Effector memory CD8-positive, alpha-beta T cell (primary cell): ENCODE measurements at regions not wholly inside any gene's neighbourhood (a gene's known extent, or its start where the extent isn't known, plus 50 kb on each side); places are given as distances from the start of the nearest gene placed in this dataset.
"Not testable (repeated sequence)": the region's sequence is repeated elsewhere in the genome, so short reads cannot be mapped to it uniquely, and the experiment has no call there.

Source experiments
- ATAC-seq: fragments of 150-1000 bp; cut with Tn5 transposase; replicated peaks from 2 replicates; pipeline ENCODE4 v1.10.0; 2021; ENCODE audit warnings: mild to moderate bottlenecking, moderate library complexity
- DNase-seq, 3 experiments: peaks; one replicate each; pipeline ENCODE4 v3.0.0; 2021
- H3K27ac Mint-ChIP-seq, 2 donors: one replicate each; pipeline ENCODE4 v1.8.0; 2022; ENCODE audit warnings: mild to moderate bottlenecking in 2 of 2, mixed read lengths in 2 of 2, moderate library complexity in 2 of 2
- H3K27me3 Mint-ChIP-seq, 2 donors: one replicate each; pipeline ENCODE4 v1.8.0; 2022; ENCODE audit warnings: mixed read lengths in 2 of 2
- H3K36me3 Mint-ChIP-seq: one replicate; pipeline ENCODE4 v1.8.0; 2022; ENCODE audit warnings: mild to moderate bottlenecking, moderate library complexity, mixed read lengths; ENCODE audit not compliant: insufficient read depth
- H3K4me1 Mint-ChIP-seq, 2 donors: one replicate each; pipeline ENCODE4 v1.8.0; 2022; ENCODE audit warnings: low read depth in 2 of 2, mixed read lengths in 2 of 2
- H3K4me3 Mint-ChIP-seq, 2 donors: one replicate each; pipeline ENCODE4 v1.8.0; 2022; ENCODE audit warnings: mild to moderate bottlenecking in 2 of 2, mixed read lengths in 2 of 2, moderate library complexity in 2 of 2
- H3K9me3 Mint-ChIP-seq, 2 donors: one replicate each; pipeline ENCODE4 v1.8.0; 2022; ENCODE audit warnings: mixed read lengths in 2 of 2

GRCh38 chr4:189233754-189234153 is 706.9 kb upstream of the FRG1 start:
- peak in 2 of 3 experiments; percentile 32 to 46 for DNase-seq
- H3K9me3 Mint-ChIP-seq, H3K27me3 Mint-ChIP-seq, H3K27ac Mint-ChIP-seq, H3K4me1 Mint-ChIP-seq, ATAC-seq, H3K36me3 Mint-ChIP-seq, H3K4me3 Mint-ChIP-seq: not testable (repeated sequence)

DNA sequence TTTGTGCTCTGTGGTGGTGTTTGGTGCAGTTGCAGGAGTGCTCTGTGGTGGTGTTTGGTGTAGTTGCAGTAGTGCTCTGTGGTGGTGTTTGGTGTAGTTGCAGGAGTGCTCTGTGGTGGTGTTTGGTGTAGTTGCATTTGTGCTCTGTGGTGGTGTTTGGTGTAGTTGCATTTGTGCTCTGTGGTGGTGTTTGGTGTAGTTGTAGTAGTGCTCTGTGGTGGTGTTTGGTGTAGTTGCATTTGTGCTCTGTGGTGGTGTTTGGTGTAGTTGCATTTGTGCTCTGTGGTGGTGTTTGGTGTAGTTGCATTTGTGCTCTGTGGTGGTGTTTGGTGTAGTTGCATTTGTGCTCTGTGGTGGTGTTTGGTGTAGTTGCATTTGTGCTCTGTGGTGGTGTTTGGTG is 705.7 kb upstream of the FRG1 start:
- not testable (repeated sequence) for H3K36me3 Mint-ChIP-seq, ATAC-seq, H3K27ac Mint-ChIP-seq, H3K4me3 Mint-ChIP-seq, H3K9me3 Mint-ChIP-seq, H3K27me3 Mint-ChIP-seq, H3K4me1 Mint-ChIP-seq
- DNase-seq = peak in 2 of 3 experiments; percentile 5 to 8

GRCh38 chr4:189235599-189235998 is 705.1 kb upstream of the FRG1 start:
- Mint-ChIP-seq H3K27me3 (no peaks in the 10 kb centered on the region), H3K4me3 (no peak overlapping the region), H3K27ac (no peak overlapping the region), H3K4me1 (no peaks in the 10 kb centered on the region), H3K9me3 (peaks cover 0 to 3% of the 10 kb centered on the region in 2 donors), H3K36me3 (no peaks in the 10 kb centered on the region)
- no peak for ATAC-seq
- no peak for DNase-seq

- DNase-seq, H3K36me3 Mint-ChIP-seq, H3K4me1 Mint-ChIP-seq, H3K4me3 Mint-ChIP-seq, ATAC-seq, H3K9me3 Mint-ChIP-seq, H3K27ac Mint-ChIP-seq, H3K27me3 Mint-ChIP-seq: not testable (repeated sequence)
These were observed 704.4 kb upstream of the FRG1 start for GRCh38 chr4:189236321-189236720.

DNA sequence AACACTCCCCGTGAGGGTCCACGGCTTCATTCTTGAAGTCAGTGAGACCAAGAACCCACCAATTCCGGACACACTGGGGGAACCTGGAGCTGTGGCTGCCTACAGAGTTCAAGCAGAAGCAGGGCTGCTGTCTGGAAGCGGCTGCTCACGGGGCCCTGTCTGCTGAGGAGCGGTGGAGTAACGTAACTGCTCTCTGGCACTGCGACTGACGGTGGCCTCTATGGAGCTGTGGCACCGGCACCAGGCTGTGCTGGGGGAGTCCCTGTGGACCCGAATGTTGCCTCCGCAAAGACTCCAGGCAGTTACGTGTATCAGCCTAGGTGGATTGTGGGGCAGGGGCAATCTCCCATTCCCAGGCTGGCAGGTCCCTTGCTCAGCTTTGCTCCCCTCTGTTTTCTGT is 703.3 kb upstream of the FRG1 start:
- ATAC-seq = no peak
- H3K4me3 Mint-ChIP-seq = no peak overlapping the region
- no peak overlapping the region for H3K27ac Mint-ChIP-seq
- no peaks in the 10 kb centered on the region for H3K36me3 Mint-ChIP-seq
- no peaks in the 10 kb centered on the region for H3K4me1 Mint-ChIP-seq
- H3K9me3 Mint-ChIP-seq = peaks cover 0 to 3% of the 10 kb centered on the region in 2 donors
- DNase-seq = no peak
- no peaks in the 10 kb centered on the region for H3K27me3 Mint-ChIP-seq

- Mint-ChIP-seq H3K27ac (no peak overlapping the region), H3K9me3 (peaks cover 12 to 20% of the 10 kb centered on the region in 2 donors), H3K36me3 (no peaks in the 10 kb centered on the region), H3K4me3 (no peak overlapping the region), H3K4me1 (no peaks in the 10 kb centered on the region), H3K27me3 (no peaks in the 10 kb centered on the region)
- no peak for DNase-seq
- no peak for ATAC-seq
These were observed 685.0 kb upstream of the FRG1 start for GRCh38 chr4:189255636-189256035.

GRCh38 chr4:189261475-189261874 is 679.2 kb upstream of the FRG1 start:
- DNase-seq = no peak
- ATAC-seq = no peak
- Mint-ChIP-seq H3K36me3 (no peaks in the 10 kb centered on the region), H3K27ac (no peak overlapping the region), H3K27me3 (no peaks in the 10 kb centered on the region), H3K9me3 (peaks cover 9 to 31% of the 10 kb centered on the region in 2 donors), H3K4me3 (no peak overlapping the region), H3K4me1 (no peaks in the 10 kb centered on the region)

- Mint-ChIP-seq H3K36me3 (no peaks in the 10 kb centered on the region), H3K4me3 (no peak overlapping the region), H3K27ac (no peak overlapping the region), H3K27me3 (no peaks in the 10 kb centered on the region), H3K9me3 (peaks cover 11 to 40% of the 10 kb centered on the region in 2 donors), H3K4me1 (no peaks in the 10 kb centered on the region)
- no peak for DNase-seq
- no peak for ATAC-seq
These were observed 675.2 kb upstream of the FRG1 start for GRCh38 chr4:189265515-189265914.

- Mint-ChIP-seq H3K4me1 (no peaks in the 10 kb centered on the region), H3K36me3 (no peaks in the 10 kb centered on the region), H3K9me3 (peaks cover 11 to 32% of the 10 kb centered on the region in 2 donors), H3K27me3 (no peaks in the 10 kb centered on the region), H3K4me3 (no peak overlapping the region), H3K27ac (no peak overlapping the region)
- no peak for DNase-seq
- ATAC-seq = no peak
These were observed 673.2 kb upstream of the FRG1 start for GRCh38 chr4:189267312-189267965.

GRCh38 chr4:189278597-189279165 is 662.0 kb upstream of the FRG1 start:
- H3K27ac Mint-ChIP-seq = no peak overlapping the region
- no peaks in the 10 kb centered on the region for H3K27me3 Mint-ChIP-seq
- no peak for DNase-seq
- no peaks in the 10 kb centered on the region for H3K4me1 Mint-ChIP-seq
- no peak for ATAC-seq
- no peak overlapping the region for H3K4me3 Mint-ChIP-seq
- H3K9me3 Mint-ChIP-seq = peaks cover 8 to 14% of the 10 kb centered on the region in 2 donors
- no peaks in the 10 kb centered on the region for H3K36me3 Mint-ChIP-seq

DNA sequence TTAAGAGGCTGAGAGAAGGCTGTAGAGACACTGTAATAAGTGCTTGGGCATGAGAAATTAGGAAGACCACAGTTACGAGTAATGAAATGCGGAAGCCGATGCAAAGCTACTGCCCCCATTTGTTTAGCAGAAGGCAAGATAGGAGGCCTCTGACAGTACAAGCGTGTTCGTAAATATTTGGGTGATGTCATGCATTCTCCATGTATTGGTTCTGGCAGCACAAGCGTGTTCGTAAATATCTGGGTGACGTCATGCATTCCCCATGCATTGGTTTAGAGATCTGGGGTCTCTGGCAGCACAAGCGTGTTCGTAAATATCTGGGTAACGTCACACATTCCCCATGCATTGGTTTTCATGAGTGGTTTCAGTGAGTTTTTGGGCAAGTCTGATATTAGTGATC is 661.5 kb upstream of the FRG1 start:
- DNase-seq (no peak), ATAC-seq (no peak)
- H3K4me1 Mint-ChIP-seq = no peaks in the 10 kb centered on the region
- H3K4me3 Mint-ChIP-seq = no peak overlapping the region
- H3K27ac Mint-ChIP-seq = no peak overlapping the region
- H3K27me3 Mint-ChIP-seq = no peaks in the 10 kb centered on the region
- no peaks in the 10 kb centered on the region for H3K36me3 Mint-ChIP-seq
- peaks cover 8 to 14% of the 10 kb centered on the region in 2 donors for H3K9me3 Mint-ChIP-seq

DNA sequence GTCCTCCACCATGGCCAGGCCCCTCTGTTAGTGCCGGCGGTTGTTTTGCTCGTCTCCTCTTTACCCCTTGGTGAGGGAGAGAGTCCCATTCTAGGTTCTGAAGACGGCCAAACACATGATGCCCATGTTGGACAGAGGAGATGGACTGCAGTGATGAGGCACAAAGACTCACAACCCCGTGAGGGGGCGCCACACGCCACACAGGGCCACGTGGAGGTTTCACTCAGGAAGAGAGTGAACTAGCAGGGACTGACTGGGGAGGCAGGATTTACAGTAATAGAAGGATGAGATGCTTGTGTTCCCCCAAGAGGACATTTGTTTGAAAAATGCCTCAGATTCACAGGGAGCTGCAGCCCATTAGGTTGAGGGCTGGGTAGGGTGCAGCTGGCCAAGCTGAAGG is 655.3 kb upstream of the FRG1 start:
- peaks cover 9 to 21% of the 10 kb centered on the region in 2 donors for H3K9me3 Mint-ChIP-seq
- no peak for ATAC-seq
- no peaks in the 10 kb centered on the region for H3K27me3 Mint-ChIP-seq
- H3K4me1 Mint-ChIP-seq = no peaks in the 10 kb centered on the region
- H3K36me3 Mint-ChIP-seq = no peaks in the 10 kb centered on the region
- no peak overlapping the region for H3K27ac Mint-ChIP-seq
- no peak for DNase-seq
- H3K4me3 Mint-ChIP-seq = no peak overlapping the region

DNA sequence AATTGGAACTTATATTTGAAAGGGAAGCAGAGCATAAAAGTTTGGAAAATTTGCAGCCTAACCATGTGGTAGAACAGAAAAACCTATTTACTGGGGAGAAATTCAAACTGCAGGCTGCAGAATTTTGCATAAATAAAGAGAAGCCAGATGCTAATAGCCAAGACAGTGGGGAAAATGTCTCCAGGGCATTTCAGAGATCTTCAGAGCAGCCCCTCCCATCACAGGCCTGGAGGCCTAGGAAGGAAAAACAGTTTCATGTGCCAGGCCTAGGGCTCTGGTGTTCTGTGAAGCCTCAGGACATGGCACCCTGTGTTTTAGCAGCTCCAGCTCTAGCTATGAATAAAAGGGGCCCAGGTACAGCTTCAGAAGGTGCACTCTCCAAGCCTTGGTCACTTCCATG is 648.7 kb upstream of the FRG1 start:
- no peak for DNase-seq
- H3K36me3 Mint-ChIP-seq = no peaks in the 10 kb centered on the region
- no peak overlapping the region for H3K4me3 Mint-ChIP-seq
- peaks cover 0 to 2% of the 10 kb centered on the region in 2 donors for H3K9me3 Mint-ChIP-seq
- no peaks in the 10 kb centered on the region for H3K4me1 Mint-ChIP-seq
- no peak for ATAC-seq
- no peak overlapping the region for H3K27ac Mint-ChIP-seq
- no peaks in the 10 kb centered on the region for H3K27me3 Mint-ChIP-seq

GRCh38 chr4:189293459-189293858 is 647.2 kb upstream of the FRG1 start:
- H3K9me3 Mint-ChIP-seq = peaks cover 0 to 2% of the 10 kb centered on the region in 2 donors
- no peaks in the 10 kb centered on the region for H3K27me3 Mint-ChIP-seq
- ATAC-seq (no peak), DNase-seq (no peak)
- H3K4me3 Mint-ChIP-seq = no peak overlapping the region
- H3K36me3 Mint-ChIP-seq = no peaks in the 10 kb centered on the region
- no peaks in the 10 kb centered on the region for H3K4me1 Mint-ChIP-seq
- H3K27ac Mint-ChIP-seq = no peak overlapping the region
